GM23338 (cell line): ENCODE measurements at regions not wholly inside any gene's neighbourhood (a gene's known extent, or its start where the extent isn't known, plus 50 kb on each side); places are given as distances from the start of the nearest gene placed in this dataset.
"Not testable (repeated sequence)": the region's sequence is repeated elsewhere in the genome, so short reads cannot be mapped to it uniquely, and the experiment has no call there.

ENCODE experiments used
- ATAC-seq: fragments of 200-7000 bp; cut with Tn5 transposase; 3 replicates; pipeline ENCODE4 v1.9.1; 2020
- DNase-seq: peaks from one replicate; pipeline ENCODE4 v3.0.0-alpha.2; 2015; ENCODE audit warnings: low spot score
- H2AFZ ChIP-seq: fragments of 200-600 bp; sonication (generic); 2 replicates; pipeline ENCODE4 v1.8.0; 2016; ENCODE audit warnings: antibody characterized with exemption, mild to moderate bottlenecking, moderate library complexity
- H3F3A ChIP-seq: fragments of 200-600 bp; sonication (generic); replicated peaks from 2 replicates; pipeline ENCODE4 v1.8.0; 2017; ENCODE audit warnings: antibody characterized with exemption, mixed run types, low read depth
- H3K27ac ChIP-seq: fragments of 200-600 bp; sonication (generic); 2 replicates; pipeline ENCODE4 v1.6.1; 2016; ENCODE audit warnings: low read depth
- H3K27me3 ChIP-seq: fragments of 200-600 bp; sonication (generic); 2 replicates; pipeline ENCODE4 v1.8.0; 2016; ENCODE audit warnings: mild to moderate bottlenecking, mixed run types, moderate library complexity; ENCODE audit not compliant: insufficient read depth
- H3K36me3 ChIP-seq: fragments of 200-600 bp; sonication (generic); 2 replicates; pipeline ENCODE4 v1.8.0; 2016; ENCODE audit warnings: mild to moderate bottlenecking; ENCODE audit not compliant: insufficient read depth
- H3K4me1 ChIP-seq: fragments of 200-600 bp; sonication (generic); 2 replicates; pipeline ENCODE4 v1.8.0; 2016; ENCODE audit warnings: mild to moderate bottlenecking, moderate library complexity; ENCODE audit not compliant: insufficient read depth
- H3K4me2 ChIP-seq: fragments of 200-600 bp; sonication (generic); 2 replicates; pipeline ENCODE4 v1.7.1; 2017; ENCODE audit warnings: mixed run types
- H3K4me3 ChIP-seq: fragments of 200-600 bp; sonication (generic); 2 replicates; pipeline ENCODE4 v1.6.1; 2016; ENCODE audit warnings: mixed run types
- H3K79me2 ChIP-seq: fragments of 200-600 bp; sonication (generic); replicated peaks from 2 replicates; pipeline ENCODE4 v1.8.0; 2017; ENCODE audit warnings: mild to moderate bottlenecking; ENCODE audit not compliant: insufficient read depth
- H3K9me2 ChIP-seq: fragments of 200-600 bp; sonication (generic); 2 replicates; pipeline ENCODE4 v1.8.0; 2017; ENCODE audit not compliant: insufficient read depth
- H4K20me1 ChIP-seq: fragments of 200-600 bp; sonication (generic); replicated peaks from 2 replicates; pipeline ENCODE4 v1.8.0; 2017; ENCODE audit warnings: mild to moderate bottlenecking; ENCODE audit not compliant: insufficient read depth
- H3K27ac Mint-ChIP-seq: 2 replicates; pipeline ENCODE4 v1.8.0; 2020; ENCODE audit warnings: inconsistent platforms, mild to moderate bottlenecking, moderate library complexity, mixed read lengths
- H3K27me3 Mint-ChIP-seq: 3 replicates; pipeline ENCODE4 v1.8.0; 2022; ENCODE audit warnings: low read depth, mild to moderate bottlenecking, moderate library complexity, mixed read lengths, inconsistent platforms; ENCODE audit not compliant: insufficient read depth, poor library complexity
- H3K36me3 Mint-ChIP-seq: 3 replicates; pipeline ENCODE4 v1.8.0; 2021; ENCODE audit warnings: low read depth, mild to moderate bottlenecking, inconsistent platforms, moderate library complexity, mixed read lengths
- H3K4me1 Mint-ChIP-seq: 3 replicates; pipeline ENCODE4 v1.8.0; 2020; ENCODE audit warnings: mild to moderate bottlenecking, inconsistent platforms, mixed read lengths
- H3K4me3 Mint-ChIP-seq: 3 replicates; pipeline ENCODE4 v1.8.0; 2021; ENCODE audit warnings: moderate library complexity, mild to moderate bottlenecking, inconsistent platforms, mixed read lengths
- H3K9me3 Mint-ChIP-seq: 3 replicates; pipeline ENCODE4 v1.8.0; 2020; ENCODE audit warnings: moderate library complexity, mild to moderate bottlenecking, inconsistent platforms, mixed read lengths
- CREB1 ChIP-seq: fragments of 250-450 bp; sonication (Bioruptor Pico); IDR thresholded peaks from 2 replicates; pipeline ENCODE4 v1.5.0; 2020; ENCODE audit warnings: low read depth, mild to moderate bottlenecking, moderate library complexity
- ETS1 ChIP-seq: IDR thresholded peaks from 2 replicates; pipeline ENCODE4 v1.6.1; 2016; ENCODE audit warnings: antibody characterized with exemption
- EZH2 ChIP-seq: fragments of 200-600 bp; sonication (generic); IDR thresholded peaks from one replicate; pipeline ENCODE4 v1.8.0; 2017; ENCODE audit warnings: antibody characterized with exemption, mild to moderate bottlenecking, low read depth; ENCODE audit not compliant: unreplicated experiment
- EZH2phosphoT487 ChIP-seq: fragments of 200-600 bp; sonication (generic); IDR thresholded peaks from one replicate; pipeline ENCODE4 v1.8.1; 2018; ENCODE audit warnings: antibody characterized with exemption; ENCODE audit not compliant: unreplicated experiment
- JUNB ChIP-seq: IDR thresholded peaks from one replicate; pipeline ENCODE4 v1.6.1; 2016; ENCODE audit warnings: antibody characterized with exemption; ENCODE audit not compliant: unreplicated experiment
- NANOG ChIP-seq: IDR thresholded peaks from 2 replicates; pipeline ENCODE4 v1.6.1; 2016; ENCODE audit warnings: antibody characterized with exemption, borderline replicate concordance
- POLR2AphosphoS5 ChIP-seq: IDR thresholded peaks from 2 replicates; pipeline ENCODE4 v1.6.1; 2016; ENCODE audit warnings: antibody characterized with exemption, low read depth
- STAT1 ChIP-seq: IDR thresholded peaks from one replicate; pipeline ENCODE4 v1.6.1; 2016; ENCODE audit warnings: antibody characterized with exemption; ENCODE audit not compliant: unreplicated experiment
- ZNF114 ChIP-seq: fragments of 250-450 bp; sonication (Bioruptor Pico); IDR thresholded peaks from 2 replicates; pipeline ENCODE4 v1.5.0; 2020; ENCODE audit warnings: mild to moderate bottlenecking, moderate library complexity
- TF ChIP-seq, protein P1 (sequence below): IDR thresholded peaks from one replicate; pipeline ENCODE4 v1.6.1; 2018; ENCODE audit warnings: antibody characterized with exemption; ENCODE audit not compliant: unreplicated experiment

GRCh38 chr1:221552792-221553191, 189.1 kb downstream of the DUSP10 start:
- H3K4me3 ChIP-seq, H4K20me1 ChIP-seq, H3K27ac ChIP-seq, H3F3A ChIP-seq, DNase-seq, H3K36me3 ChIP-seq, H3K36me3 Mint-ChIP-seq, H3K27me3 ChIP-seq, ATAC-seq, H3K4me1 Mint-ChIP-seq, H3K27me3 Mint-ChIP-seq, H3K9me3 Mint-ChIP-seq, H3K27ac Mint-ChIP-seq, H2AFZ ChIP-seq, H3K4me3 Mint-ChIP-seq, H3K79me2 ChIP-seq, H3K4me1 ChIP-seq, H3K4me2 ChIP-seq, H3K9me2 ChIP-seq: not testable (repeated sequence)

GRCh38 chr1:221555689-221556433, 186.0 kb downstream of the DUSP10 start:
- Mint-ChIP-seq H3K36me3 (no peaks in the 10 kb centered on the region), H3K27ac (no peak overlapping the region), H3K4me3 (no peak overlapping the region), H3K9me3 (no peaks in the 10 kb centered on the region), H3K27me3 (no peaks in the 10 kb centered on the region), H3K4me1 (no peaks in the 10 kb centered on the region)
- H3K4me1 ChIP-seq = no peaks in the 10 kb centered on the region
- H3K9me2 ChIP-seq = no peaks in the 10 kb centered on the region
- DNase-seq = no peak
- no peaks in the 10 kb centered on the region for H3K36me3 ChIP-seq
- H3K4me2 ChIP-seq = no peak overlapping the region
- no peak overlapping the region for H2AFZ ChIP-seq
- H3K79me2 ChIP-seq = no peaks in the 10 kb centered on the region
- ATAC-seq = no peak
- H3K27me3 ChIP-seq = no peaks in the 10 kb centered on the region
- H3K4me3 ChIP-seq = no peak overlapping the region
- H3F3A ChIP-seq = no peaks in the 10 kb centered on the region
- no peaks in the 10 kb centered on the region for H4K20me1 ChIP-seq
- TF ChIP-seq JUNB = no peak
- H3K27ac ChIP-seq = no peak overlapping the region

DNA sequence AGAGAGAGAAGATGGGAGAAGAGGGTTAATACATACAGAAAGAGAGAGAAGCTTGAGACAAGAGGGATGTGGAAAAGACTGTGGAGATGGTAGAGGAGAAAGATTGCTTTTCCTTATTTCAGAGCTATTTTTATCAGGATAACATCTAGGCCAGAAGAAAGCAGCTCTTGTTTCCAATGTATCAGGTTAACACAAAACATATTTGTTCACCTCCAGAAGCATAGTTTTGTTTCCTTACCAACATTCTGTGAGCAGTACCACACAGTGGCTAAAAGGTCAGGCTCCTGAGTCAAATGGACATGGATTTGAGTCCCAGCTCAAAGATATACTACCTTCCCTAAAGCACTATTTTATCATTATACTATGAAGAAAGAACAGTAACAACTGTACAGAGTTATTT, 185.5 kb downstream of the DUSP10 start:
- no peaks in the 10 kb centered on the region for H3K79me2 ChIP-seq
- H3K27ac ChIP-seq = no peak overlapping the region
- H4K20me1 ChIP-seq = no peaks in the 10 kb centered on the region
- no peak overlapping the region for H3K4me3 Mint-ChIP-seq
- H3K4me1 ChIP-seq = no peaks in the 10 kb centered on the region
- H2AFZ ChIP-seq = no peak overlapping the region
- H3K36me3 ChIP-seq = no peaks in the 10 kb centered on the region
- H3K4me2 ChIP-seq = no peak overlapping the region
- H3K9me2 ChIP-seq = no peaks in the 10 kb centered on the region
- ATAC-seq (no peak), DNase-seq (no peak)
- H3K27me3 Mint-ChIP-seq = no peaks in the 10 kb centered on the region
- H3K9me3 Mint-ChIP-seq = no peaks in the 10 kb centered on the region
- no peak overlapping the region for H3K27ac Mint-ChIP-seq
- TF ChIP-seq CREB1 (CRISPR knock-in tag) (no peak), EZH2 (no peak), ETS1 (no peak)
- H3K4me3 ChIP-seq = no peak overlapping the region
- no peaks in the 10 kb centered on the region for H3K4me1 Mint-ChIP-seq
- no peaks in the 10 kb centered on the region for H3F3A ChIP-seq
- no peaks in the 10 kb centered on the region for H3K27me3 ChIP-seq
- no peaks in the 10 kb centered on the region for H3K36me3 Mint-ChIP-seq

GRCh38 chr1:221557013-221557412, 184.9 kb downstream of the DUSP10 start:
- Mint-ChIP-seq H3K27ac (no peak overlapping the region), H3K36me3 (no peaks in the 10 kb centered on the region), H3K27me3 (no peaks in the 10 kb centered on the region), H3K4me3 (no peak overlapping the region), H3K4me1 (no peaks in the 10 kb centered on the region), H3K9me3 (no peaks in the 10 kb centered on the region)
- no peaks in the 10 kb centered on the region for H3K36me3 ChIP-seq
- no peaks in the 10 kb centered on the region for H3K4me1 ChIP-seq
- no peak overlapping the region for H2AFZ ChIP-seq
- no peaks in the 10 kb centered on the region for H3K27me3 ChIP-seq
- no peak overlapping the region for H3K4me2 ChIP-seq
- no peak for ATAC-seq
- no peaks in the 10 kb centered on the region for H3K79me2 ChIP-seq
- H3K4me3 ChIP-seq = no peak overlapping the region
- no peak for DNase-seq
- H4K20me1 ChIP-seq = no peaks in the 10 kb centered on the region
- no peaks in the 10 kb centered on the region for H3K9me2 ChIP-seq
- H3K27ac ChIP-seq = no peak overlapping the region
- H3F3A ChIP-seq = no peaks in the 10 kb centered on the region
- no peak for TF ChIP-seq EZH2phosphoT487
- no peak for TF ChIP-seq JUNB
- TF ChIP-seq ETS1 = no peak
- TF ChIP-seq, protein P1, sequence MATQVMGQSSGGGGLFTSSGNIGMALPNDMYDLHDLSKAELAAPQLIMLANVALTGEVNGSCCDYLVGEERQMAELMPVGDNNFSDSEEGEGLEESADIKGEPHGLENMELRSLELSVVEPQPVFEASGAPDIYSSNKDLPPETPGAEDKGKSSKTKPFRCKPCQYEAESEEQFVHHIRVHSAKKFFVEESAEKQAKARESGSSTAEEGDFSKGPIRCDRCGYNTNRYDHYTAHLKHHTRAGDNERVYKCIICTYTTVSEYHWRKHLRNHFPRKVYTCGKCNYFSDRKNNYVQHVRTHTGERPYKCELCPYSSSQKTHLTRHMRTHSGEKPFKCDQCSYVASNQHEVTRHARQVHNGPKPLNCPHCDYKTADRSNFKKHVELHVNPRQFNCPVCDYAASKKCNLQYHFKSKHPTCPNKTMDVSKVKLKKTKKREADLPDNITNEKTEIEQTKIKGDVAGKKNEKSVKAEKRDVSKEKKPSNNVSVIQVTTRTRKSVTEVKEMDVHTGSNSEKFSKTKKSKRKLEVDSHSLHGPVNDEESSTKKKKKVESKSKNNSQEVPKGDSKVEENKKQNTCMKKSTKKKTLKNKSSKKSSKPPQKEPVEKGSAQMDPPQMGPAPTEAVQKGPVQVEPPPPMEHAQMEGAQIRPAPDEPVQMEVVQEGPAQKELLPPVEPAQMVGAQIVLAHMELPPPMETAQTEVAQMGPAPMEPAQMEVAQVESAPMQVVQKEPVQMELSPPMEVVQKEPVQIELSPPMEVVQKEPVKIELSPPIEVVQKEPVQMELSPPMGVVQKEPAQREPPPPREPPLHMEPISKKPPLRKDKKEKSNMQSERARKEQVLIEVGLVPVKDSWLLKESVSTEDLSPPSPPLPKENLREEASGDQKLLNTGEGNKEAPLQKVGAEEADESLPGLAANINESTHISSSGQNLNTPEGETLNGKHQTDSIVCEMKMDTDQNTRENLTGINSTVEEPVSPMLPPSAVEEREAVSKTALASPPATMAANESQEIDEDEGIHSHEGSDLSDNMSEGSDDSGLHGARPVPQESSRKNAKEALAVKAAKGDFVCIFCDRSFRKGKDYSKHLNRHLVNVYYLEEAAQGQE = no peak
- TF ChIP-seq NANOG = no peak
- no peak for TF ChIP-seq STAT1
- TF ChIP-seq ZNF114 (CRISPR knock-in tag) = no peak
- no peak for TF ChIP-seq POLR2AphosphoS5
